ENCODE measurements at regions not wholly inside any gene's neighbourhood (a gene's known extent, or its start where the extent isn't known, plus 50 kb on each side); places are given as distances from the start of the nearest gene placed in this dataset.

DNA sequence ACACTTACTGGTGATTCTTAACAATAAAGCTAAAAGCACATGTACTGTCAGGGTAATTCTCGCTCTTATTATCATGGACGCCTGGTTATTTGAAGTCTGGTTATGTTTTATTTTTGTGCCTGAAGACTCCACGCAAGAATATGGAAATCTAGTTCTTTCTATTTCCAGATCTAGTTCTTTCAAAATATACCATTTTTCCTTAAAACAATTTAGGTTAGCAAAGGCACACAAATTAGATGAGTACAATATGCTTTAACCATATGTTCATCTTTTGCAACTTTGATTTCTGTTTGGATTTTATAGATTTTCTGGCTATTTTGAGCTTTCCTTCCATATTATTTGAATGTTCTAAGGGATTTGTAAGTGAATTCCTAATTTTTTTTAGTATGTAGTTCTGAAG is 1783.1 kb downstream of the PCDH7 start:
- no peak for TF ChIP-seq CTCF (IDR thresholded peaks at IDR 0.05)
- no peak for TF ChIP-seq POLR2A (IDR thresholded peaks at IDR 0.05; ENCODE audit: low read depth)
- no peak for TF ChIP-seq POLR2AphosphoS5 (IDR thresholded peaks at IDR 0.05)
